ENCODE measurements at regions not wholly inside any gene's neighbourhood (a gene's known extent, or its start where the extent isn't known, plus 50 kb on each side); places are given as distances from the start of the nearest gene placed in this dataset.

- TF ChIP-seq CTCF (conservative IDR thresholded peaks at IDR 0.05; ENCODE audit: low read depth, low read length) = no peak
- H3K4me3 ChIP-seq (ENCODE audit: low read depth, low read length) = no peak overlapping the region
- DNase-seq (ENCODE audit: low read depth) = no peak
These were observed 655.0 kb upstream of the CDH2 start for GRCh38 chr18:28831908-28832307.

GRCh38 chr18:28831476-28831875 lies 654.5 kb upstream of the CDH2 start:
- DNase-seq (ENCODE audit: low read depth) = no peak
- TF ChIP-seq CTCF (conservative IDR thresholded peaks at IDR 0.05; ENCODE audit: low read depth, low read length) = no peak
- no peak overlapping the region for H3K4me3 ChIP-seq (ENCODE audit: low read depth, low read length)

- no peak for TF ChIP-seq CTCF (conservative IDR thresholded peaks at IDR 0.05; ENCODE audit: low read depth, low read length)
- H3K4me3 ChIP-seq (ENCODE audit: low read depth, low read length) = no peak overlapping the region
- no peak for DNase-seq (ENCODE audit: low read depth)
These were observed 649.2 kb upstream of the CDH2 start for GRCh38 chr18:28826107-28826506.

GRCh38 chr18:28824183-28824574 lies 647.2 kb upstream of the CDH2 start:
- TF ChIP-seq CTCF (conservative IDR thresholded peaks at IDR 0.05; ENCODE audit: low read depth, low read length) = no peak
- DNase-seq (ENCODE audit: low read depth) = no peak

GRCh38 chr18:28823506-28824182 lies 646.7 kb upstream of the CDH2 start:
- no peak overlapping the region for H3K4me3 ChIP-seq (ENCODE audit: low read depth, low read length)
- DNase-seq (ENCODE audit: low read depth) = no peak
- no peak for TF ChIP-seq CTCF (conservative IDR thresholded peaks at IDR 0.05; ENCODE audit: low read depth, low read length)

More at GRCh38 chr18:28824183-28824574, 647.2 kb upstream of the CDH2 start:
- no peak overlapping the region for H3K4me3 ChIP-seq (ENCODE audit: low read depth, low read length)

GRCh38 chr18:28820353-28820752 lies 643.4 kb upstream of the CDH2 start:
- no peak for TF ChIP-seq CTCF (conservative IDR thresholded peaks at IDR 0.05; ENCODE audit: low read depth, low read length)
- no peak for DNase-seq (ENCODE audit: low read depth)
- H3K4me3 ChIP-seq (ENCODE audit: low read depth, low read length) = no peak overlapping the region

- no peak for TF ChIP-seq CTCF (conservative IDR thresholded peaks at IDR 0.05; ENCODE audit: low read depth, low read length)
- DNase-seq (ENCODE audit: low read depth) = no peak
- no peak overlapping the region for H3K4me3 ChIP-seq (ENCODE audit: low read depth, low read length)
These were observed 639.2 kb upstream of the CDH2 start for GRCh38 chr18:28816155-28816554.
